Central memory CD4-positive, alpha-beta T cell (primary cell): ENCODE measurements at regions not wholly inside any gene's neighbourhood (a gene's known extent, or its start where the extent isn't known, plus 50 kb on each side); places are given as distances from the start of the nearest gene placed in this dataset.

Experiments used
- DNase-seq: peaks from one replicate; pipeline ENCODE4 v3.0.0; 2022

- no peak for DNase-seq
Measured at GRCh38 chr2:161076936-161077335, 83.3 kb upstream of the TANK start.

- peak; percentile 80 for DNase-seq
Measured at GRCh38 chr2:161077367-161078210, 82.6 kb upstream of the TANK start.

- no peak for DNase-seq
Measured at GRCh38 chr2:161078211-161078539, 82.1 kb upstream of the TANK start.

GRCh38 chr2:161085149-161085548 lies 75.1 kb upstream of the TANK start:
- DNase-seq, result no peak

- no peak for DNase-seq
Measured at GRCh38 chr2:161088658-161089350, 71.4 kb upstream of the TANK start.

- peak; percentile 22 for DNase-seq
Measured at GRCh38 chr2:161090411-161090810, 69.8 kb upstream of the TANK start.

- DNase-seq, result no peak
Measured at GRCh38 chr2:161095314-161095713, 64.9 kb upstream of the TANK start.

GRCh38 chr2:161096336-161096735 lies 63.9 kb upstream of the TANK start:
- DNase-seq, result no peak

- DNase-seq, result no peak
Measured at GRCh38 chr2:161097157-161097556, 63.1 kb upstream of the TANK start.

GRCh38 chr2:161100211-161100895 lies 59.9 kb upstream of the TANK start:
- no peak for DNase-seq

- no peak for DNase-seq
Measured at GRCh38 chr2:161101406-161101805, 58.8 kb upstream of the TANK start.

GRCh38 chr2:161102770-161103450 lies 57.3 kb upstream of the TANK start:
- DNase-seq, result no peak

GRCh38 chr2:161103451-161103831 lies 56.8 kb upstream of the TANK start:
- no peak for DNase-seq

GRCh38 chr2:161104054-161104553 lies 56.1 kb upstream of the TANK start:
- no peak for DNase-seq

GRCh38 chr2:161107265-161107664 lies 53.0 kb upstream of the TANK start:
- no peak for DNase-seq
